A549 (cell line): ENCODE measurements at regions not wholly inside any gene's neighbourhood (a gene's known extent, or its start where the extent isn't known, plus 50 kb on each side); places are given as distances from the start of the nearest gene placed in this dataset.

Experiments
- PHF8 ChIP-seq: fragments of 200-600 bp; sonication (generic); IDR thresholded peaks from 2 replicates; pipeline ENCODE4 v1.6.1; 2016; ENCODE audit warnings: low read depth, mild to moderate bottlenecking, antibody characterized with exemption, moderate library complexity, borderline replicate concordance
- POLR2A ChIP-seq: IDR thresholded peaks from 2 replicates; pipeline ENCODE4 v1.6.1; 2012; ENCODE audit warnings: mild to moderate bottlenecking, low read length

DNA sequence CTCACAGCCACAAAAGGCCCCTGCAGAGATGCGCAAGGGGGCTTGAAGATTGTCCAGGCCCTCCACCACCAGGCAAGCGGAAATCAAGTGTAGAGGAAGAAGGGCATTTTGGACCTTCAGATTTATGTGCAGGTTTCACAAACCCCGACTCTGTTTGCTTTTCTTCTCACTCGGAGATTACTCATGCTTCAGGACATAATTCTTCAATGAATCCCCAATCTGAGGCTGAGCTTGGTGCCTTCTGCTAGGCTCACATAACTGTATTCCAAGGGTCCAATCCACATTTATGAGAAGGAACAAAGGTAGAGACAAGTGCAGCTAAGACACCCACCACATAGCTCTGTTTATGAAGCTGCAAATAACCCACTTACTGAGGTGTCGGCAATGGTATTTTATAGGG is 50.6 kb upstream of the NMNAT3 start:
- no peak for TF ChIP-seq POLR2A
- TF ChIP-seq PHF8: no peak
